HAP-1 (cell line): ENCODE measurements at regions not wholly inside any gene's neighbourhood (a gene's known extent, or its start where the extent isn't known, plus 50 kb on each side); places are given as distances from the start of the nearest gene placed in this dataset.
"Not testable (repeated sequence)": the region's sequence is repeated elsewhere in the genome, so short reads cannot be mapped to it uniquely, and the experiment has no call there.

ENCODE experiments used
- DNase-seq, 2 experiments: peaks; one replicate each; pipeline ENCODE4 v3.0.0-alpha.2; 2016 to 2020; ENCODE audit warnings: low spot score in 2 of 2
- H3K27me3 ChIP-seq: fragments of 250-450 bp; sonication (Bioruptor Pico); 2 replicates; pipeline ENCODE4 v1.5.1; 2020; ENCODE audit warnings: low read depth, mild to moderate bottlenecking, moderate library complexity
- H3K36me3 ChIP-seq: fragments of 250-450 bp; sonication (Bioruptor Pico); replicated peaks from 2 replicates; pipeline ENCODE4 v1.5.1; 2020; ENCODE audit warnings: mild to moderate bottlenecking
- H3K4me1 ChIP-seq: fragments of 250-450 bp; sonication (Bioruptor Pico); 2 replicates; pipeline ENCODE4 v1.5.1; 2020; ENCODE audit warnings: mild to moderate bottlenecking
- H3K4me3 ChIP-seq: fragments of 250-450 bp; sonication (Bioruptor Pico); 2 replicates; pipeline ENCODE4 v1.5.1; 2020; ENCODE audit warnings: mild to moderate bottlenecking, moderate library complexity
- H3K9me3 ChIP-seq: fragments of 250-450 bp; sonication (Bioruptor Pico); 2 replicates; pipeline ENCODE4 v1.5.1; 2020; ENCODE audit warnings: mild to moderate bottlenecking, moderate library complexity
- in situ Hi-C: fragments of 300-500 bp; cut with MboI; formaldehyde crosslinking; loops from 3 replicates; pipeline ENCODE4 v1.14.3; 2020; ENCODE audit warnings: low sequenced_read_pairs, inconsistent platforms, mixed read lengths

- Histone ChIP-seq H3K27me3 (no peaks in the 10 kb centered on the region), H3K9me3 (no peaks in the 10 kb centered on the region), H3K4me1 (no peaks in the 10 kb centered on the region), H3K36me3 (no peaks in the 10 kb centered on the region), H3K4me3 (no peak overlapping the region)
- DNase-seq, result no peak
- in situ Hi-C loops, result no loop called here
Observed at GRCh38 chr2:212745359-212745758, 206.8 kb upstream of the ERBB4 start.

GRCh38 chr2:212737392-212738172 is 199.0 kb upstream of the ERBB4 start:
- in situ Hi-C loops, result no loop called here

GRCh38 chr2:212736385-212736726 is 197.8 kb upstream of the ERBB4 start:
- Histone ChIP-seq H3K27me3 (no peaks in the 10 kb centered on the region; the same call in 1 of the 2 replicates), H3K4me3 (no peak overlapping the region), H3K36me3 (no peaks in the 10 kb centered on the region), H3K9me3 (no peaks in the 10 kb centered on the region), H3K4me1 (no peaks in the 10 kb centered on the region)
- no peak for DNase-seq
- in situ Hi-C loops, result no loop called here

More at GRCh38 chr2:212737392-212738172, 199.0 kb upstream of the ERBB4 start:
- Histone ChIP-seq H3K36me3 (no peaks in the 10 kb centered on the region), H3K9me3 (no peaks in the 10 kb centered on the region), H3K4me1 (no peaks in the 10 kb centered on the region), H3K4me3 (no peak overlapping the region), H3K27me3 (no peaks in the 10 kb centered on the region; the same call in 1 of the 2 replicates)
- no peak for DNase-seq

GRCh38 chr2:212733273-212733672 is 194.7 kb upstream of the ERBB4 start:
- H3K4me1 ChIP-seq, result no peaks in the 10 kb centered on the region
- H3K27me3 ChIP-seq, result no peaks in the 10 kb centered on the region
- in situ Hi-C loops, result no loop called here
- no peaks in the 10 kb centered on the region for H3K36me3 ChIP-seq
- H3K9me3 ChIP-seq, result no peaks in the 10 kb centered on the region
- no peak overlapping the region for H3K4me3 ChIP-seq
- DNase-seq, result no peak

- DNase-seq, result no peak
- H3K27me3 ChIP-seq, result no peaks in the 10 kb centered on the region
- no peaks in the 10 kb centered on the region for H3K9me3 ChIP-seq
- in situ Hi-C loops, result no loop called here
- H3K4me1 ChIP-seq, result no peaks in the 10 kb centered on the region
- H3K4me3 ChIP-seq, result no peak overlapping the region
- H3K36me3 ChIP-seq, result no peaks in the 10 kb centered on the region
Observed at GRCh38 chr2:212732860-212733259, 194.3 kb upstream of the ERBB4 start.

- Histone ChIP-seq H3K4me1 (no peaks in the 10 kb centered on the region), H3K9me3 (no peaks in the 10 kb centered on the region), H3K4me3 (no peak overlapping the region), H3K36me3 (no peaks in the 10 kb centered on the region), H3K27me3 (no peaks in the 10 kb centered on the region)
- DNase-seq, result no peak
- in situ Hi-C loops, result no loop called here
Observed at GRCh38 chr2:212730994-212731393, 192.4 kb upstream of the ERBB4 start.

GRCh38 chr2:212728717-212729116 is 190.1 kb upstream of the ERBB4 start:
- no peaks in the 10 kb centered on the region for H3K4me1 ChIP-seq
- H3K9me3 ChIP-seq, result no peaks in the 10 kb centered on the region
- in situ Hi-C loops, result no loop called here
- no peak for DNase-seq
- no peak overlapping the region for H3K4me3 ChIP-seq
- H3K27me3 ChIP-seq, result no peaks in the 10 kb centered on the region
- H3K36me3 ChIP-seq, result no peaks in the 10 kb centered on the region

GRCh38 chr2:212727751-212728150 is 189.1 kb upstream of the ERBB4 start:
- in situ Hi-C loops, result no loop called here
- Histone ChIP-seq H3K9me3 (no peaks in the 10 kb centered on the region), H3K27me3 (no peaks in the 10 kb centered on the region), H3K4me1 (no peaks in the 10 kb centered on the region), H3K36me3 (no peaks in the 10 kb centered on the region), H3K4me3 (no peak overlapping the region)
- DNase-seq, result no peak

- in situ Hi-C loops, result no loop called here
- Histone ChIP-seq H3K4me1 (no peaks in the 10 kb centered on the region), H3K4me3 (no peak overlapping the region), H3K27me3 (no peaks in the 10 kb centered on the region), H3K9me3 (no peaks in the 10 kb centered on the region), H3K36me3 (no peaks in the 10 kb centered on the region)
- DNase-seq, result no peak
Observed at GRCh38 chr2:212726403-212726802, 187.8 kb upstream of the ERBB4 start.

- no peak overlapping the region for H3K4me3 ChIP-seq
- DNase-seq, result no peak
Observed at GRCh38 chr2:212725180-212725579, 186.6 kb upstream of the ERBB4 start.

GRCh38 chr2:212723226-212723625 is 184.6 kb upstream of the ERBB4 start:
- in situ Hi-C loops, result no loop called here

More at GRCh38 chr2:212725180-212725579, 186.6 kb upstream of the ERBB4 start:
- no peaks in the 10 kb centered on the region for H3K36me3 ChIP-seq
- no peaks in the 10 kb centered on the region for H3K27me3 ChIP-seq
- no peaks in the 10 kb centered on the region for H3K9me3 ChIP-seq
- in situ Hi-C loops, result no loop called here
- no peaks in the 10 kb centered on the region for H3K4me1 ChIP-seq

GRCh38 chr2:212722046-212722445 is 183.4 kb upstream of the ERBB4 start:
- Histone ChIP-seq H3K36me3 (no peaks in the 10 kb centered on the region), H3K4me3 (no peak overlapping the region), H3K27me3 (no peaks in the 10 kb centered on the region), H3K9me3 (no peaks in the 10 kb centered on the region), H3K4me1 (no peaks in the 10 kb centered on the region)
- no peak for DNase-seq
- in situ Hi-C loops, result no loop called here

More at GRCh38 chr2:212723226-212723625, 184.6 kb upstream of the ERBB4 start:
- no peak for DNase-seq
- no peaks in the 10 kb centered on the region for H3K9me3 ChIP-seq
- no peaks in the 10 kb centered on the region for H3K36me3 ChIP-seq
- no peaks in the 10 kb centered on the region for H3K27me3 ChIP-seq
- no peaks in the 10 kb centered on the region for H3K4me1 ChIP-seq
- H3K4me3 ChIP-seq, result no peak overlapping the region

- in situ Hi-C loops, result no loop called here
- Histone ChIP-seq H3K4me3 (no peak overlapping the region), H3K36me3 (no peaks in the 10 kb centered on the region), H3K9me3 (no peaks in the 10 kb centered on the region), H3K27me3 (no peaks in the 10 kb centered on the region), H3K4me1 (no peaks in the 10 kb centered on the region)
- DNase-seq, result no peak
Observed at GRCh38 chr2:212721026-212721451, 182.4 kb upstream of the ERBB4 start.

- H3K9me3 ChIP-seq, H3K36me3 ChIP-seq, DNase-seq, H3K27me3 ChIP-seq, in situ Hi-C loops, H3K4me1 ChIP-seq, H3K4me3 ChIP-seq: not testable (repeated sequence)
Observed at GRCh38 chr2:212715411-212715810, 176.8 kb upstream of the ERBB4 start.

GRCh38 chr2:212713681-212714080 is 175.1 kb upstream of the ERBB4 start:
- Histone ChIP-seq H3K9me3 (no peaks in the 10 kb centered on the region), H3K27me3 (no peaks in the 10 kb centered on the region)

More at GRCh38 chr2:212713681-212714080, 175.1 kb upstream of the ERBB4 start:
- H3K36me3 ChIP-seq, result no peaks in the 10 kb centered on the region
- in situ Hi-C loops, result no loop called here
- DNase-seq, result no peak
- no peak overlapping the region for H3K4me3 ChIP-seq
- H3K4me1 ChIP-seq, result no peaks in the 10 kb centered on the region
